Head of caudate nucleus (tissue), 42 donors: ENCODE measurements at regions not wholly inside any gene's neighbourhood (a gene's known extent, or its start where the extent isn't known, plus 50 kb on each side); places are given as distances from the start of the nearest gene placed in this dataset.

ENCODE experiments used
- DNase-seq, 42 donors: peaks; one replicate each; pipeline versions ENCODE4 v3.0.0 to v3.0.0-alpha.2; 2020 to 2021; ENCODE audit warnings: mixed read lengths in 7 of 42
- intact Hi-C: fragments of 100-400 bp; cut with DNase I; formaldehyde crosslinking; loops from one replicate; pipeline ENCODE4 v1.15.0; 2022

DNA sequence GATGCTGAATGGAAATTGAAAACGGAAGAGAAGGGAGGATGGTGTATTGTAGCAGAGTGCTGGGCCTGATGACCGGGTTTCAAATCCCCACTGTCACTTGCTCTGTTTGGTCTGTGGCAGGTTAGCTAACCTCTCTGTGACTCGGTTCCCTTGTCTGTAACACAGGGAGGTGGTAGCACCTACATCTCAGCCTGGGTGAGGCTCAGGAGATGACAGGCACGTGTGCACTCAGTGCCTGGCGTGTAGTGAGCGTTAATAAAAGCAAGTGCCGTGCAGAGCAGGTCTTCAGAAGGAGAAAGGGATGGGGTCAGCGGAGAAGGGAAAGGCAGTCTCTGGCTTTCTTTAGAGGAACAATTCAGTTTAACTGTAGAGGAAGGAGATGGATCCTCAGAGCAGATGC is 125.5 kb upstream of the SMIM21 start:
- intact Hi-C loops: no loop called here
- no peak for DNase-seq

DNA sequence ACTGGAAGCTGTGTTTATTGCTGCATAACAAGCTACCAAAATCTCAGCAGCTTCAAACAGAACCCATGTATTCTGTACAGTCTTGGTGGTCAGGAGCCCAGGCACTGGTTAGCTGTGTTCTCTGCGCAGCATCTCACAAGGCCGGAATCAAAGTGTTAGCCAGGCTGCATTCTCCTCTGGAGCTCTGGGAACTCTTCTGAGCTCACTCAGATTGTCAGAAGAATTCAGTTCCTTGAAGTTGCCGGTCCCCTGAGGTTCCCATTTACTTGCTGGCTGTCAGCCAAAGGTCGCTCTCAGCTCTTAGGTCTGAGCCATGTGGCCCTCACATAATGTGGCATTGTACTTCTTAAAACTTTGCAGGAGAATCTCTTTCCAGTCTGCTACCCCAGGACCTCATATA is 123.6 kb upstream of the SMIM21 start:
- intact Hi-C loops: no loop called here
- peak in 9 of 42 donors; percentile 4 to 35 (median 14) for DNase-seq

DNA sequence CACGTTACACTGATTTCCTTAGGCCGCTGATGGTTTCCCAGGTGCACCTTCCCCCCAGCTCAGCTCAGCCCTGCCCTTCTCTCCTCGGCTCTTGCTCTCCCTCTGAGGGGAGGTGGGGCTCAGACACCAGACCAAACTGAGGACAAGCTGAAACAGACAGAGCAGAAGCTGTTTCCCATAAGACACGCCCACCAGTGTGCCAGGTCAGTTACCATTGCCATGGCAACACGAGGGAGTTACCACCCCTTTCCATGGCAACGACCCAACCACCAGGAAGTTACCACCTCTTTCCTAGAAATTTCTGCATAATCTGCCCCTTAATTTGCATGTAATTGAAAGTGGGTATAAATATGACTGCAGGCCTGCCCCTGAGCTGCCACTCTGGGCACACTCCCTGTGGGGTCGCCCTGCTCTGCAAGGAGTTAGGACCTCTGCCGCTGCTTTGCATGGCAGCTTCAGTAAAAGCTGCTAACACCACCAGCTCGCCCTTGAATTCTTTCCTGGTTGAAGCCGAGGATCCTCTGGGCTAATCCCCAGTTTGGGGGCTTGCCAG is 120.9 kb upstream of the SMIM21 start:
- intact Hi-C loops: no loop called here
- peak in 24 of 42 donors; percentile 9 to 71 (median 31) for DNase-seq

DNA sequence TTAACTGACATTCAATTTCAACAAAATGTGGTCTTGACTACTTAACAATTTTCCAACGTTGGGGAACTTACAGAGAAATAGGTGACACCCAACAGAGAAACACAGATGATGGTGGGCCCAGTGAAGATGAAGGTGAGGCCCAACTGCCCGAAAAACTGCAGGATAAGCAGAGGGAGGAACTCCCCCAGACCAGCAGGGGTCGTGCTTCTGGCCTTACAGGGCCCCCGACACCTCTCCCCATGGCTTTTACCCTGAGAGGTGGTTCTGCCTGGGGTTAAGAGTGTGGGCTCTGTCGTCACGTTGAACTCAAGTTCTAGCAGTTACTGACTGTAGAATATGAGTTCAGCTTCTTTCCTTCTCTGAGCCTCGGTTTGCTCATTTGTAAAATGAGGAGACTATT is 119.5 kb upstream of the SMIM21 start:
- no peak for DNase-seq
- intact Hi-C loops: no loop called here

DNA sequence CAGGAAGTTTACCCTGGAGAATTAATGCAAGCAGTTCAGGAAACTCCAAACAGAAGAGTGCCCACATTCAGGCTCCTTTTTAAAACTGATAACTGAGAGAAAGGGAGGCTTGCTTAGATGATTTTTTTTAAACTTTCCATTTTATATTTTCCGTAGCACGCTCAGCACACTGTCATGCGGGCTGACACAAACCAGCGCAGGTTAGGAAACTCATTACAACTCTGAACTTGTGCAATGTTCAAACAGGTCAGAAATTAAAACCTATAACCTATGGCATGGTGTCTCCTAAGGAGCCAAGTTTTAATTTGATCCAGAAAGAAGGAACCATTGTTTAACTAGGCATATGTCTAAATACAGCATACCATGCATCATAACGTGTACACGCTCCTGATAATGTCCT is 117.7 kb upstream of the SMIM21 start:
- intact Hi-C loops: no loop called here
- DNase-seq: no peak

DNA sequence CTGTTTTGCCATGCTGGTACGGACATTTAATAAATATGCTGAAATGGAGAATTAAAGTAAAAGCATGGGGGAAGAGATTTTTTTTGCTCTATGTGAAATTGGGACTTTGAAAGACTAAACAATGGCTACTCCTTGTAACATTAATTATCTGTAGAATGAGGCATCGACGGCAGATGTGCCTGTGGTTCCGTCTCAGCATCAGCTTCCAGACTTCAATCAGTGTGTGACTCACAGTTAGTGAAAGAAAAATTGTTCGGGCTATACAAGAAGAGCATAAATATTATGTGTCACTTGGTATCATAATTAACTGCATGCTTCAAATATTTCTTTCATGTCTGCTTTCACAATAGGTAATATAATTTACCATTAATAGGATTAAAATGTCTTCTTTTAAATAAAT is 117.0 kb upstream of the SMIM21 start:
- intact Hi-C loops: no loop called here
- DNase-seq: no peak

DNA sequence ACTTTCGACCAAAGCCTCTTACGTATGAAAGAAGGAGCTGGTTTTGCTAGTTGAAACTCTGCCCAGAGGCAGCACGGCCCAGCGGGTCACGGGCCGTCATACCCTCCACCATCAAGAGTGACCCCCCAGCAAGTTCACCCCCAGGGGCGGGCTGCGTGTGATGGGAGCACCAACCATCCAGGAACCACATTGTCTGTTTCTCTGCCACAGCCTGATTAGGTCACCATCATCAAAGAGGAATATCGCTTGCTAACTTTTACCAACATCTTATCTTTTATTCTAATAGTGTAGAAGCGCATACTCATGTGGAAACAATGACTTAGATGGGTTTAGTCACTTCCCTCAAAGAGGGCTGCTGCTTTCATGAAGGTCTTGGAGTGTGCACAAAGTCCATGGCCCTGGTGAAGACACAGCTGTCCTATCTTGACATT is 116.6 kb upstream of the SMIM21 start:
- intact Hi-C loops: no loop called here
- peak in 1 of 42 donors; percentile 29 for DNase-seq

DNA sequence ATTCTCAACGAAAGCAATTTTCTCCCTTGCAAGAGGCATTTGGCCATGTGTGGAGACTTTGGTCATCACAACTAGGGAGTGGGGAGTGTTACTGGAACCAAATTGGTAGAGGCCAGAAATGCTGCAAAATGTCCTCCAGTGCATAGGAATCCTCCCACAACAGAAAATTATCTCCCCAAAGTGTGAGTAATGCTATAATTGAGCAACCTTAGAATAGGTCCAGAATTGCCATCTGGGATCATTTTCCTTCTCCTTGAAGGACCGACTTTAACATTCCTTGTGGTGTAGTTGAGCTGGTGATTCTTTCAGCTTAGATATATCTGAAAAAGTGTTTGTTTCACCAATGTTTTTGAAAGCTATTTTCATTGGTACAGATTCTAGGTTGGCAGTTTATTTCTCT is 111.2 kb upstream of the SMIM21 start:
- intact Hi-C loops: no loop called here
- DNase-seq: peak in 1 of 42 donors; percentile 25

DNA sequence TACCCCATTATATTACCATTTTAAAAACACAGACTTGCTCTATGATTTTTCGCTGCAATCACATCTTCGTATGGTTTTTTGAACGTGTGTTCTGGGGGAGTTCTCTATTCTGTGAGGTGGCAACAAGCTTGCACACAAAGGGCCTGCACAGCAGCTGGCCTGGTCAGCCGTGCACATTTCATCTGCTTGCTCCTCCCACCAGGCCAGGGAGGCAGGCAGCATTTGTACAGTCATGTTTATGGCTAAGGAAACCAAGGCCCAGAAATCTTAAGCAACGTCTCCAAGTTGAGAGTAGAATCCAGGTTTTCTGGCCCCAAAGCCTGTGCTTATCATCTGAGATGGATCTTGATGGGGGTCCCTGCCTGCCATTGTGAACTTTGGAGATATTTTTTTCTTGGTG is 106.4 kb upstream of the SMIM21 start:
- DNase-seq: peak in 1 of 42 donors; percentile 29
- intact Hi-C loops: no loop called here

DNA sequence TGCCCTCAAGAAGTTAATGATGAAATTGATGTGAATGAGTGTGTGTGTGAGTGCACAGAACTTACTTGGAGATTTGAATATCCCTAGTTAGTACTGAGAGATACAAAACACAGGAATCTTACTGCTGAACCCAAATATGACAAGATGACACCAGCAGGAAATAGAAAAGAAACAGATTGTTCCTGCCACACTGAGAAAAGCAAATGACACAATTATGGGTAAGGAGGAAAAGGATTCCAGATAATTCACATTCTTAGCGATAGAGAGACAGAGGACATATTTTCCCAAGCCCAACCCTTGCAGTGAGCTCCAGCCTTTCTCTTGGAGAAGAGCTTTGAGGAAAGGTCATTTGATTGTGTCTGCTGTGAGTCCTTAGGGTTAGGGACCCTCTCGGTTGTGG is 105.7 kb upstream of the SMIM21 start:
- no peak for DNase-seq
- intact Hi-C loops: no loop called here

DNA sequence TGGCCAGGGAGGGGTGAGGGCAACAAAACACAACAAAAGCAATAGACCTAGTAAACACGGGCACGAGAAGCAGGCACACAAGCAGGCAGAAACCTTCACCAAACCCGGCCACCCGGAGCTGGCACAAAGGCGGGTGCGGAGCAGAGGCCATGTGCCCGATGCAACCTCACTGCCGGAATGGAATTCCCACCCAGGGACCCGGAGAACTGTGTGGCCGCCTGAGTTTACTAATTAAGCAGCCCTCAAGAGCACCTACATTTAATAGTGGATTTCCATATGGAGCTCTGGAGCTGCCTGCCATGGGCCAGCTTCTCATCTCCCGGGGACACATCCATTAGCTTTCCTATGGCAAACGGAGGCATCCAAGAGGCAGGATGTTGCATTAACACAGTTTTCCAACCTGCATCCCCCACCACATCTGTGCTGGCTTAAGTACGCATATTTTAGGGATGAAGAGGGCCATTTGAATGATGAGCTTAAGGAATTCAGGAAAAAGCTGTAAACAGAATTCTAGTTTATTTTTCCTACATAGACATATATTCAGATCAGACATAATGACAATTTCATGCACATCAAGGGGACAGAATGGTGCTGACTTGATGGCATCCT is 104.5 kb upstream of the SMIM21 start:
- intact Hi-C loops: no loop called here
- DNase-seq: no peak

DNA sequence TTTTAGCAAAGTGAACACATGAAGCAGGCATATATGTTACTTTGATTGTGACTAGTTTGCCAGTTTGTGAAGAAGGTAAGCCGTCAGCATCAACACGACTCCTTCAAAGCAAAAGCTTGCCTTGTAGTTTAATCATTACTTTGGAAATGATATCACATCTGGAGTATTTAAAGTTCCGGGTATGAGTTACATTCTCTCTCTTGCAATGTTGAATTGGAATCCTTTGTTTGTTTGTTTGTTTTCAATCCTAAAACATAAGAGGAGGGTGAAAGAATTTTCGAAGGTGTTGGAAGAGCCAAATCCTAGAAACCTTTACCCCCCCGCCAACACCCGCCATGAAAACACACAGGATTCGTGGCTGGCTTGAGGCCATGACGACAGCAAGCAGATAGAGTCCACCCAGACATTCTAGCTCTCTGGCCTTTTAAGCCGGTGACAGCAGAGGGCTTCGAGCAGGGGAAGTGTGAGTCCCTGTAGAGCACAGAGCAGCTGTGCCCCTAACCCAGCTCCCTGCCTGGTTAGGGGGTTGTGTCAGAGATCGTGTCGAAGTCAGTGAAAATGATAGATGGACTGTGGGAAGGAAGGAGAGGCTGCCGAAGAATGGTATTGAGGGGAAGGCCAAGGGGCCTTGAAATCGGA is 103.8 kb upstream of the SMIM21 start:
- intact Hi-C loops: no loop called here
- DNase-seq: no peak

DNA sequence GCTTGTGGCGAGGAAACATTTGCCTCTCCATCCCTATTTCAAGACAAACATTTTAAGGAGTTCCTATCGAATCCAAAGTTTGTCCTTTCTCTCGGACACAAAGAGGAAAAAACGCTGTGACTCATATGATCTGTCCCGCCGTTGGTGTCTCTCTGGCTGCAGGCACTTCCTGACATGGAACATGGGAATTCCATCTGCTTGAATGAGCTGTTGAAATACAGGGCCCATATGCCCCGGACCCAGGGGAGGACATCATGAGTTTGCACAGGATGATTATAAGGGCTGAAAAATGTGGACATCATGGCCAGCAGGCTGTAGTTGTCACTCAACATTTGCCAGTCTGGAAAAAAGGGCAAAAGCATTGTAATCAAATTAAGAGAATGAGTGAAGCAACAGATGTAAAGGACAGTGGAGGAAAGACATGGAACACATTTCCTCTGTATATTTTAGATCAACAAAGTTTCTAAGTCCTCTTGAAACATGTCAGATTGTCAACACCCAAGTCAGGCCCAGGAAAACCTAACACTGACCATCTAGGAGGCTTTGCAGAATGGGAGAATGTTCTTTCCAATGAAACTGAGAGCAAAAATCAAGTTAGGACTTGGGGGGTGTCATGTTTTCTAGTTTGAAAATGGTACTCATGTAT is 103.2 kb upstream of the SMIM21 start:
- DNase-seq: no peak
- intact Hi-C loops: no loop called here

DNA sequence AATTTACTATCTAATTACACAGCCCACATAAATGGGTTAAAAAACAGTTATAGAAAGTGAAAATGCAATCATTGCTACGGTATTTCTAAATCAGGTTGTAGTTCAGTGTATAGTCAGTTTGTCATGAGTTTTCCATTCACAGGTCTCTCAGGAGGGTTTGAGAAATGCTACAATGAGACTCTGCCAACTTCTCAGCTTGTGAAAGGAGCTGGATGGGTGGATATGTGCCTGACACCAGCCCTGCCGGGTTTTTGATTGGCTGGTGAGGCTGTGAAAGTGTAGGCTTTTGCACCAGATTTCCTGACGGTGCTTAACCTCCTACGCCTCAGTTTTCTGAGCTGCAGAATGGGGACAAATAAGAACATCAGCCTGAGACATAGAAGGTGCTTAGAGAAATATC is 102.6 kb upstream of the SMIM21 start:
- intact Hi-C loops: no loop called here
- no peak for DNase-seq

DNA sequence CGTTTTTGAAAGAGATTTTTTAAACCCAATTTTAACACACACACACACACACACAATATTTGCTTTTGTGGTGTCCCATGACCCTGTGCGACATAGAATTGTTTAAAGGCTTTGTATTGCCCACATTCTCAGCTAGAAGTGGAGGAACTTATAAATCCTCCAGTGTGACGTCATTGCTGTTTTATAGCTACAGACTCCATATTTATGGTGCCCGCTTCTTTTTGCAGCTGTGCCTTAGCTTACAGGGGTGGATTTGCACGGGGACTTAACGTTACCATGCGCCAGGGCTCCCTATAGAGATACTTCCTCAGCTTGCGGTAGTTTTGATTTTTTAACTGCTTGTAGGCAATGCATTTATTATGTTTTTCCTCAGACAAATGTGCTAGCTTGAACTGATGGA is 101.9 kb upstream of the SMIM21 start:
- intact Hi-C loops: no loop called here
- DNase-seq: no peak

DNA sequence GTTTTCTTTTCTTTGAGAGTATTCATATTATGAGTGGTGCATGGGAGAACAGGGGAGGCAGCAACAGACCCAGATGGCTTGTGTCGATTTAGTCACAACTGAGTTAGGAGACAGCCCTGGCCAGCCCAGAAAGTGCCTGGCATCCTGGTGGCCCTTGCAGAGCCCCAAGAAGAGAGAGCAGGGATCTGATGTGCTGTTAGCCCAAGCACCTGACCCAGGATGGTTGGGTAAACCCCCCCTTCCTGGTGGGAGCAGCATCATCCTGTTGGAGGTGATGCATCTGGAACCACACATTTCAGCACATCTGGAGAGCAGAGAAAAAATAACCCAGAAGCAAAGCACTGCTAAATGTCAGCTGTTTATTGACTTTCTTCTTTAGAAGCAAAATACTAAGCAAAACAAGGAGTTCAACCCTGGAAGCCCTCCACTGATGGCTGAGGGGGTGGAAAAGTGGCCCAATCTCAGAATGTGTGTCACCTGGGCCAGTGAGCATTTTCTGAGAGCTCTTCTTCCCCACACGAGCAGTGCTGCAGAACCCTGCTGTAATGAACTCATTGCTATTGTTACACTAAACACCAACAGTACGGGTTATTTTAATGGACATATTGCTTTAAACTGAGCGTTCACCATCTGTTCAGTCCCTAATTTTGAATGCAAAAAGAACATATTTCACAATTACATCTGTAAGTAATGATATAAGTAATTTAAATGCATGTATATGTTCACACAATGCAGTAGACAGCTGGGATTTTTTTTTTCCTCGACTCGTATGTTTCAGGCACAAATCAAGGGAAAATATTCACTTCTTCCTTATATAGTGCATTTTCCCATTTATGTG is 100.6 kb upstream of the SMIM21 start:
- intact Hi-C loops: no loop called here
- DNase-seq: no peak

DNA sequence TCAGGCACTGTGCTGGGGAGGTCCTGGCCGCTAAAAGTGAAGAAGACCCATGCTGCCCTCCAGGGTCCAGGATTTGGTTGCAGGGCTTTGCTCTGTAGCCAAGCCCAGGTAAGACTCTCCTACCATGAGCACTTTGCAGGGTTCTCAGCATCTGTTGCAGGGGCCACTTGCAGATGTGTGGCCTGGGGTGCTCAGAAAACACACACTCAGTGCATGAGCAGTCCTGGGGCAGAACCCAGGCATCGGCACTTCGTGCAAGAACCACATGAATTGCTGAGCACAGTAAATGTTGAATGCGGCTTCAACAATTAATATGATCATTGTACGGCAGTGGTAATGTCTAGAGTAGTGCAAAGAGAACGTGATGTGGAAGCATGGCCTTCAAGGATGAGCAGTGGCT is 98.5 kb upstream of the SMIM21 start:
- intact Hi-C loops: no loop called here
- DNase-seq: no peak

DNA sequence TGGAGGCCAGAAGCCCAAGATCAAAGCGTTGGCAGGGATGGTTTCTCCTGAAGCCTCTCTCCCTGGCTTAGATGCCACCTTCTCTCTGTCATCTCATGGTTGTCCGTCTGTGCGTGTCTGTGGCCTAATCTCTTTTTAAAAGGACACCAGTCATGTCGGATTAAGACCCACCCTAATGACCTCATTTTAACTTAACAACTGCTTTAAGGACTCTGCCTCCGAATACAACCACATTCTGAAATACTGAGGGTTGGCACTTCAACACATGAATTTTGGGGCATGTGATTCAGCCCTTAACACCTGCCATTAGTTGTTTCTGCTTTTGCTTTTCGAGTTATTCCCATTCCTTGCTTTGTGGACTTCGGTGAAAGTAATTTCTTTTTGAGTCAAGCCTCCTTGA is 97.8 kb upstream of the SMIM21 start:
- DNase-seq: no peak
- intact Hi-C loops: no loop called here

DNA sequence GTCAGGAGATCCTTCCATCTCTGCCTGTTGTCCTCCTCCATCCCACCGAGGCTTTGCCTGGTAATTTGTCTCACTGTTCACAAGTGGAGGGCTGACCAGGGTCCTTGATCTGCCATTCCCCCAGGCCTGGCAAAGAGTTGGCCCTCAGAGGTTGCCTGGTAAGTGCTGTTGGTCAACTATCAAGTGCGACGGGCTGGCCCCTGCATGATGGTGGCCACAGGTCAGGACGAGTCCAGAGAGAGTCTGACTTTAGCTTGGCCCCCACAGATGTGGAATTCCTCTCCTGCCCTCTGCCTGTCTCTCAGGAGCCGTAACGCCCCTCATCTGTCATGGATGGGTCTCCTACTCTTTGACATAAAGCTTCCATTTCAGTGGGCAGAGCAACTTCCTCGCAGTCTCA is 97.3 kb upstream of the SMIM21 start:
- intact Hi-C loops: no loop called here
- no peak for DNase-seq

DNA sequence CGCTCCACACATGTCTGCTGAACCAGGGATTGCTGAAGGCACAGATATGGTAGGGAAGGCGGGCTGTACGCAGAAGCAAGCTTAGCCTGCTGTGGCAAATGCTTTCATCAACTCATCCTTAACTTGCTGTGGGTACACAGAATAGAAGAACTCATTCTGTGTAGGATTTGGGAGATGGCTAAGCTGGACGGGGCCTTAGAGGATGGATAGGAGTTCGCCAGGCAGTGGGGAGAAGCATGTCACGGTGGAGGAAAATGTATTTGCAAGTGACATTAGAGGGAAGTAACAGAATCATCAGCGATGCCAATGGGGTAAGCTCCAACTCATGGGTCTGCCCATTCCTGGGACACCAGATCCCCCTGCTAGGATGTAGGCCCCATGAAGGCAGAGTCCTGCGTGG is 96.7 kb upstream of the SMIM21 start:
- intact Hi-C loops: no loop called here
- no peak for DNase-seq
